H9 (cell line): ENCODE measurements at regions not wholly inside any gene's neighbourhood (a gene's known extent, or its start where the extent isn't known, plus 50 kb on each side); places are given as distances from the start of the nearest gene placed in this dataset.

Experiments used
- DNase-seq: peaks from one replicate; pipeline ENCODE4 v3.0.0-alpha.2; 2017
- H2AFZ ChIP-seq: one replicate; pipeline ENCODE4 v1.6.1; 2013; ENCODE audit warnings: mild to moderate bottlenecking, low read length, control low read depth, moderate library complexity
- H2AK5ac ChIP-seq: 2 replicates; pipeline ENCODE4 v1.6.1; 2013; ENCODE audit warnings: low read length, control low read depth, mixed read lengths; ENCODE audit not compliant: insufficient read length
- H2BK120ac ChIP-seq: one replicate; pipeline ENCODE4 v1.6.1; 2013; ENCODE audit warnings: low read depth, mild to moderate bottlenecking, low read length, control low read depth, inconsistent platforms; ENCODE audit not compliant: poor library complexity, severe bottlenecking
- H2BK12ac ChIP-seq: 2 replicates; pipeline ENCODE4 v1.6.1; 2013; ENCODE audit warnings: low read length, control low read depth, mixed read lengths, low read depth; ENCODE audit not compliant: insufficient read length
- H2BK15ac ChIP-seq: 2 replicates; pipeline ENCODE4 v1.6.1; 2013; ENCODE audit warnings: low read depth, low read length, control low read depth
- H2BK20ac ChIP-seq: one replicate; pipeline ENCODE4 v1.6.1; 2013; ENCODE audit warnings: low read depth, mild to moderate bottlenecking, low read length, control low read depth, inconsistent platforms; ENCODE audit not compliant: poor library complexity, severe bottlenecking
- H2BK5ac ChIP-seq: 2 replicates; pipeline ENCODE4 v1.6.1; 2013; ENCODE audit warnings: low read length, control low read depth, mixed read lengths; ENCODE audit not compliant: insufficient read length
- H3K14ac ChIP-seq: 2 replicates; pipeline ENCODE4 v1.6.1; 2013; ENCODE audit warnings: low read length, control low read depth; ENCODE audit not compliant: insufficient read depth
- H3K18ac ChIP-seq: 2 replicates; pipeline ENCODE4 v1.6.1; 2013; ENCODE audit warnings: low read depth, mild to moderate bottlenecking, mixed read lengths, low read length, control low read depth; ENCODE audit not compliant: insufficient read length
- H3K23ac ChIP-seq: 2 replicates; pipeline ENCODE4 v1.6.1; 2013; ENCODE audit warnings: low read length, control low read depth, mixed read lengths, low read depth; ENCODE audit not compliant: insufficient read length
- H3K23me2 ChIP-seq: 2 replicates; pipeline ENCODE4 v1.6.1; 2013; ENCODE audit warnings: low read depth, mild to moderate bottlenecking, mixed read lengths, low read length, control low read depth; ENCODE audit not compliant: insufficient read length, poor library complexity, severe bottlenecking
- H3K27ac ChIP-seq: 2 replicates; pipeline ENCODE4 v1.5.1; 2013; ENCODE audit warnings: low read length, control low read depth, mixed read lengths, low read depth; ENCODE audit not compliant: insufficient read length
- H3K27me3 ChIP-seq: 2 replicates; pipeline ENCODE4 v1.6.1; 2013; ENCODE audit warnings: low read length, control low read depth, inconsistent platforms; ENCODE audit not compliant: insufficient read depth
- H3K4ac ChIP-seq: 2 replicates; pipeline ENCODE4 v1.6.1; 2013; ENCODE audit warnings: low read depth, mild to moderate bottlenecking, control low read depth, inconsistent platforms, low read length, moderate library complexity
- H3K4me1 ChIP-seq: 2 replicates; pipeline ENCODE4 v1.6.1; 2013; ENCODE audit warnings: low read length, control low read depth, inconsistent platforms; ENCODE audit not compliant: insufficient read depth
- H3K4me2 ChIP-seq: 2 replicates; pipeline ENCODE4 v1.6.1; 2013; ENCODE audit warnings: low read length, control low read depth, mixed read lengths; ENCODE audit not compliant: insufficient read length, insufficient read depth
- H3K56ac ChIP-seq: 2 replicates; pipeline ENCODE4 v1.6.1; 2013; ENCODE audit warnings: low read depth, mild to moderate bottlenecking, mixed read lengths, low read length, control low read depth; ENCODE audit not compliant: insufficient read length
- H3K79me1 ChIP-seq: 2 replicates; pipeline ENCODE4 v1.6.1; 2013; ENCODE audit warnings: low read depth, mild to moderate bottlenecking, moderate library complexity, low read length, control low read depth, inconsistent platforms; ENCODE audit not compliant: insufficient read depth, poor library complexity, severe bottlenecking
- H3K79me2 ChIP-seq: 2 replicates; pipeline ENCODE4 v1.6.1; 2013; ENCODE audit warnings: low read length, control low read depth, inconsistent platforms; ENCODE audit not compliant: insufficient read depth
- H3K9ac ChIP-seq: 2 replicates; pipeline ENCODE4 v1.6.1; 2013; ENCODE audit warnings: low read length, control low read depth, mixed read lengths; ENCODE audit not compliant: insufficient read length; ENCODE audit errors: extremely low read depth
- H3K9me3 ChIP-seq: one replicate; pipeline ENCODE4 v1.6.1; 2013; ENCODE audit warnings: low read depth, low read length, inconsistent platforms; ENCODE audit not compliant: control insufficient read depth
- H3T11ph ChIP-seq: one replicate; pipeline ENCODE4 v1.6.1; 2013; ENCODE audit warnings: mild to moderate bottlenecking, low read length, control low read depth, inconsistent platforms
- H4K20me1 ChIP-seq: one replicate; pipeline ENCODE4 v1.6.1; 2013; ENCODE audit not compliant: control insufficient read depth, insufficient read length, insufficient read depth
- H4K5ac ChIP-seq: 2 replicates; pipeline ENCODE4 v1.6.1; 2013; ENCODE audit warnings: low read depth, mild to moderate bottlenecking, mixed read lengths, low read length, control low read depth; ENCODE audit not compliant: insufficient read length
- H4K8ac ChIP-seq: replicated peaks from 2 replicates; pipeline ENCODE4 v1.6.1; 2013; ENCODE audit warnings: low read length, control low read depth, mixed read lengths, low read depth; ENCODE audit not compliant: insufficient read length
- H4K91ac ChIP-seq: 2 replicates; pipeline ENCODE4 v1.6.1; 2013; ENCODE audit warnings: low read depth, mild to moderate bottlenecking, moderate library complexity, mixed read lengths, low read length, control low read depth; ENCODE audit not compliant: insufficient read length
- H3K27ac Mint-ChIP-seq, 3 experiments: 2 replicates in 2 of 3; 3 replicates in 1 of 3; pipeline ENCODE4 v1.8.0; 2020 to 2021; ENCODE audit warnings: mixed read lengths in 3 of 3, mild to moderate bottlenecking in 1 of 3, moderate library complexity in 1 of 3
- H3K27me3 Mint-ChIP-seq: 2 replicates; pipeline ENCODE4 v1.8.0; 2021; ENCODE audit warnings: low read depth, mild to moderate bottlenecking, moderate library complexity, mixed read lengths
- H3K36me3 Mint-ChIP-seq, 3 experiments: 2 replicates in 2 of 3; 3 replicates in 1 of 3; pipeline ENCODE4 v1.8.0; 2020 to 2021; ENCODE audit warnings: low read depth in 3 of 3, mixed read lengths in 3 of 3; ENCODE audit not compliant: insufficient read depth in 1 of 3
- H3K4me1 Mint-ChIP-seq, 2 experiments: 2 replicates each; pipeline ENCODE4 v1.8.0; 2020; ENCODE audit warnings: mixed read lengths in 2 of 2
- H3K4me3 Mint-ChIP-seq, 2 experiments: 2 replicates in 1 of 2; 3 replicates in 1 of 2; pipeline ENCODE4 v1.8.0; 2020 to 2021; ENCODE audit warnings: mild to moderate bottlenecking in 2 of 2, mixed read lengths in 2 of 2, moderate library complexity in 1 of 2
- H3K9me3 Mint-ChIP-seq, 2 experiments: 2 replicates in 1 of 2; 3 replicates in 1 of 2; pipeline ENCODE4 v1.8.0; 2020; ENCODE audit warnings: mild to moderate bottlenecking in 2 of 2, mixed read lengths in 2 of 2, moderate library complexity in 1 of 2
- CTCF ChIP-seq: fragments of 200-600 bp; sonication (generic); conservative IDR thresholded peaks from 3 replicates; pipeline ENCODE4 v1.8.0; 2021; ENCODE audit warnings: antibody characterized with exemption, mild to moderate bottlenecking
- WGBS: extraction: QIAGEN DNeasy Blood & Tissue Kit; methylation state at CpG from one replicate; pipeline ENCODE4 v1.1.7; 2013; ENCODE audit warnings: missing lambda C conversion rate, low lambda C conversion rate, mixed read lengths; ENCODE audit not compliant: insufficient read length; ENCODE audit errors: extremely low coverage; 5-methylcytosine and 5-hydroxymethylcytosine counted together

GRCh38 chr5:96219580-96220281 is 213.3 kb downstream of the PCSK1 start:
- H3K23ac ChIP-seq: no peak overlapping the region
- DNase-seq: no peak
- no peak overlapping the region for H3K27ac ChIP-seq
- no peaks in the 10 kb centered on the region for H4K20me1 ChIP-seq
- no peak overlapping the region for H3K9ac ChIP-seq
- no peak overlapping the region for H3K4me2 ChIP-seq
- H3K27me3 ChIP-seq: no peaks in the 10 kb centered on the region
- H3K4ac ChIP-seq: no peak overlapping the region
- no peak overlapping the region for H2AFZ ChIP-seq
- no peak overlapping the region for H4K8ac ChIP-seq
- Mint-ChIP-seq H3K27me3 (no peaks in the 10 kb centered on the region), H3K4me3 (no peak overlapping the region), H3K4me1 (peaks cover 6% of the 10 kb centered on the region in 2 experiments), H3K27ac (peak overlapping the region in 1 of 3 experiments; percentile 66; a peak in 1 of 7 replicates), H3K36me3 (no peaks in the 10 kb centered on the region; a peak in 1 of 7 replicates), H3K9me3 (peaks cover 0 to 2% of the 10 kb centered on the region in 2 experiments; a peak in 2 of 5 replicates)
- no peaks in the 10 kb centered on the region for H3K9me3 ChIP-seq
- no peak overlapping the region for H2BK20ac ChIP-seq
- H2AK5ac ChIP-seq: no peak overlapping the region
- no peak for TF ChIP-seq CTCF
- H4K5ac ChIP-seq: no peak overlapping the region
- no peak overlapping the region for H3T11ph ChIP-seq
- WGBS: no CpG with 5 or more reads among the region's 4 CpGs
- no peak overlapping the region for H2BK5ac ChIP-seq
- H3K4me1 ChIP-seq: peaks cover 2% of the 10 kb centered on the region; the same call in 1 of the 2 replicates
- H3K79me2 ChIP-seq: no peaks in the 10 kb centered on the region
- H3K14ac ChIP-seq: no peak overlapping the region
- H4K91ac ChIP-seq: no peak overlapping the region
- H2BK12ac ChIP-seq: no peak overlapping the region
- no peaks in the 10 kb centered on the region for H3K79me1 ChIP-seq
- no peak overlapping the region for H2BK120ac ChIP-seq
- no peaks in the 10 kb centered on the region for H3K23me2 ChIP-seq
- no peak overlapping the region for H3K56ac ChIP-seq
- no peak overlapping the region for H3K18ac ChIP-seq
- H2BK15ac ChIP-seq: no peak overlapping the region
